ENCODE measurements at regions not wholly inside any gene's neighbourhood (a gene's known extent, or its start where the extent isn't known, plus 50 kb on each side); places are given as distances from the start of the nearest gene placed in this dataset.

GRCh38 chr14:44820230-44820964 lies 141.3 kb downstream of the KLHL28 start:
- TF ChIP-seq CTCF (IDR thresholded peaks at IDR 0.05): no peak
- no peak for TF ChIP-seq REST (IDR thresholded peaks at IDR 0.05)
- no peak for TF ChIP-seq EP300 (IDR thresholded peaks at IDR 0.05)
- no peak for TF ChIP-seq RCOR1 (IDR thresholded peaks at IDR 0.05; ENCODE audit: low read depth, low read length)
- no peak for TF ChIP-seq RAD21 (conservative IDR thresholded peaks at IDR 0.05 in 1 of 2, IDR thresholded peaks at IDR 0.05 in 1 of 2)
- no peak for TF ChIP-seq MYC (IDR thresholded peaks at IDR 0.05; ENCODE audit: borderline replicate concordance, low read length)
- TF ChIP-seq MAX (IDR thresholded peaks at IDR 0.05): no peak
- no peak for TF ChIP-seq ZFP36 (IDR thresholded peaks at IDR 0.05; ENCODE audit: borderline replicate concordance, partially characterized antibody)
- TF ChIP-seq MAZ (IDR thresholded peaks at IDR 0.05; ENCODE audit: borderline replicate concordance, low read depth, low read length): no peak
- TF ChIP-seq JUN (IDR thresholded peaks at IDR 0.05): no peak
- no peak for TF ChIP-seq POLR2A (IDR thresholded peaks at IDR 0.05; ENCODE audit: low read length)
- TF ChIP-seq CHD4 (IDR thresholded peaks at IDR 0.05; ENCODE audit: borderline replicate concordance): no peak
- no peak for TF ChIP-seq CEBPB (IDR thresholded peaks at IDR 0.05)
- TF ChIP-seq RFX5 (IDR thresholded peaks at IDR 0.05): no peak
